ENCODE measurements at regions not wholly inside any gene's neighbourhood (a gene's known extent, or its start where the extent isn't known, plus 50 kb on each side); places are given as distances from the start of the nearest gene placed in this dataset.

GRCh38 chr14:44854114-44854513 lies 107.6 kb downstream of the KLHL28 start (continued):
- TF ChIP-seq BCL6 (CRISPR knock-in tag; IDR thresholded peaks at IDR 0.05): no peak
- no peak for TF ChIP-seq CBX8 (IDR thresholded peaks at IDR 0.05; ENCODE audit: borderline replicate concordance, extremely low read depth, low read depth, low read length, poor library complexity, severe bottlenecking)
- no peak for TF ChIP-seq HMG20A (CRISPR knock-in tag; conservative IDR thresholded peaks at IDR 0.05)
- TF ChIP-seq SREBF1 (IDR thresholded peaks at IDR 0.05; ENCODE audit: borderline replicate concordance, low read depth, low read length): no peak
- TF ChIP-seq ZBTB2 (IDR thresholded peaks at IDR 0.05): no peak
- TF ChIP-seq BHLHE40 (IDR thresholded peaks at IDR 0.05; ENCODE audit: low read length): no peak
- no peak for TF ChIP-seq ZNF263 (CRISPR knock-in tag; IDR thresholded peaks at IDR 0.05; ENCODE audit: borderline replicate concordance)
- TF ChIP-seq STAT6 (CRISPR knock-in tag; IDR thresholded peaks at IDR 0.05): no peak
- TF ChIP-seq FOSL1 (tag; conservative IDR thresholded peaks at IDR 0.05): no peak
- TF ChIP-seq RBM22 (IDR thresholded peaks at IDR 0.05; ENCODE audit: low read depth, low read length, poor library complexity, severe bottlenecking): no peak
- no peak for TF ChIP-seq TAF15 (IDR thresholded peaks at IDR 0.05; ENCODE audit: low read depth, low read length)

Data from K562 (cell line).